Renal cortical epithelial cell (primary cell): ENCODE measurements at regions not wholly inside any gene's neighbourhood (a gene's known extent, or its start where the extent isn't known, plus 50 kb on each side); places are given as distances from the start of the nearest gene placed in this dataset.

ENCODE experiments used
- DNase-seq: peaks from one replicate; pipeline ENCODE4 v3.0.0-alpha.2; 2011; ENCODE audit warnings: low read depth

DNA sequence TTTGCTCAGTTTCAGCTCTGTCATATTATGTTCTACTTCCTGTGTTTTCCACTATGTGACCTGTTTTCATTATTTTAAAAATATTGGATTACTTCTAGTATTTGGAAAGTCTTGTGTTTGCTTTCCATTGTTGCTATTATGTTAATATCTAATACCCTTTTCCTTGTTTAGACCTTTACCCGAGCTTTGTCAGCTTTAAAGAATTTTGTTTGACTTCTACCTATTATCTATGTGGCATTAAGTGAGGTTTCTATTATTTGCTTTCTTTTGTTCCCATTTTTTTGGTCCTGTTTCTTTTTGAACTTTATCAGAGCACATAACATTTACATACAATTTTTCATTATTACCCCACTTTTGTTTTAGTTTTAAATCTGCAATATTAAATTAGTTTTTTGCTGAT lies 202.7 kb downstream of the MANEA start:
- DNase-seq = no peak

DNA sequence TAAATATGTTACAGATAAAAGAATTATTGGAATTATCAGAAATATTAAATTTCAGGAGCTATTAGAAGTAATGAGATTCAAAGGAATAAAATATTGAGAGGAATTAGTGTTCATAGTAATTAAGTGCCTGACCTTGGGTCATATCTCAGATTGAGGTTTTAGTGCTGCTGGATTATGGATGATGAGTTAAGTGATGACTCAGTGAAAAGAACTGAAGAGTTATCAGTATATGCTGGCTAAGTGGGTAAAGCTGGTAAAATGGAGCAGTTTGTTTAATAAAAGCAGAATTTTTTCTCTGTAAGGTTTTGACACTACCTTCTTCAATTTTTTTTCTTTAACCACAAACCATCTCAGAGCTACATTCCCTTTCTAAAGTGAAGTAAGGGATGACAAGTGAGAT lies 206.7 kb downstream of the MANEA start:
- DNase-seq = no peak

DNA sequence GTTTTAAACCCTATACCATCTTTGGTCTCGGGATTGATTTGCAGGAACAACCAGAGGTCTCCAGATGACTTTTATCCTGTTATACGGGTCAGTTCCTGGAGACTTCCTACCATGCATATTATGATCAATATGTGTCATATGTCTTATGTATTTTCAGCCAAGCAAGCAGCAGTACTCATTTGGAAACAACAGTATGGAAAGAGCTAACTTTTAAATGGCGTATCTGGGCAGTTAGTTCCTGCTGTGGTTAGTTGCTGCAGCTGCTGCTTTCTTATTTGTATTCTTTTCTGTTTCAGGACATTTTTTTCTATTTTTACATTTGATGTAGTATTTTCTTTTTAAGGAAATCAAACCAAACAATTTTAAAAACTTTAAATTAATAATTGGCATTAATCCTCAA lies 207.5 kb downstream of the MANEA start:
- no peak for DNase-seq

DNA sequence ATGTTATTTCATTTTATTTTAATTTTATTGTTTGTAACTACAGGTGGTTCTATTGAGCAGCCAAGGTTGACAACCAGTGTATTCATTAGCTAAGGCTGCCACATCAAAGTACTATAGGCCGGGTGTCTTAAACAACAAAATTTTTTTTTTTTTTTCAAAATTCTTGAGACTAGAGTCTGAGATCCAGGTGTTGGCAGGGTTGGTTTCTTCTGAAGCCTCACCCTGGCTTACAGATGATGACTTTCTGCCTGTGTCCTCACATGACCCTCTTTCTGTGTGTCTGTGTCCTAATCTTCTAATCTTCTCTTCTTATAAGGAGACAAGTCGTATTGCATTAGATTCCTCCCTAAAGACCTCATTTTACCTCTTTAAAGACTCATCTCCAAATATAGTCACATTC lies 208.4 kb downstream of the MANEA start:
- no peak for DNase-seq

DNA sequence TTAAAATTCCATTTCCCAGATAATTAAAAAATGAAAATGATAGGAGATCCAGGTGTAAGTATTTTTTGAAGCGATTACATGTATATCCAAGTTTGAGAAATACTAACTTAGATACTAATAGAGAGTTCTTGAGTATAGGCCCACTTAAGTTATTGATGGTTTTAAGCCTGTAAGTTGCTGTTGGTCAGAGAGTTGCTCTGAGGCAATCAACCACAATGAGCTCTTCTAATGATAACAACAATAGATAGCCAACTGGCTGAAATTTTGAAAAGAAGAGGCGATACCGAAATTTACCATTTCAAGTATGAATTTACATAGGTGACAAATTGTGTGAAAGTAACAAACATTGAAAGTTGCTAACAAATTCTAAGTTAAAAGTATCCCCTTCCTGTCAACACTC lies 209.5 kb downstream of the MANEA start:
- no peak for DNase-seq

DNA sequence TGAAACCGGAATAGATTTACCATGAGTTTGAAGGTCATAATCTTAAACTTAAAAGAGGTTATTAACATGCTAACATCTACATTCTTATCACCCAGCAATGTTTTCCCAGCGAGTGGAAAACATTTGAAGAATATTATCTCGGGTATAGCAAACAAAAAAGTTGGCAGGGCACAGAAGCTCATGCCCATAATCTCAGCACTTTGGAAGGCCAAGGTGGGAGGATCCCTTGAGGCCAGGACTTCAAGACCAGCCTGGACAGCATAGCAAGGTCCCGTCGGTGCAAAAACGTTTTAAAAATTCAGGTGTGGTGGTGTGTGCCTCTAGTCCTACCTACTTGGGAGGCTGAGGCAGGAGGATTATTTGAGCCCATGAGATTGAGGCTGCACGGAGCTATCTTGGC lies 213.5 kb downstream of the MANEA start:
- DNase-seq = no peak

DNA sequence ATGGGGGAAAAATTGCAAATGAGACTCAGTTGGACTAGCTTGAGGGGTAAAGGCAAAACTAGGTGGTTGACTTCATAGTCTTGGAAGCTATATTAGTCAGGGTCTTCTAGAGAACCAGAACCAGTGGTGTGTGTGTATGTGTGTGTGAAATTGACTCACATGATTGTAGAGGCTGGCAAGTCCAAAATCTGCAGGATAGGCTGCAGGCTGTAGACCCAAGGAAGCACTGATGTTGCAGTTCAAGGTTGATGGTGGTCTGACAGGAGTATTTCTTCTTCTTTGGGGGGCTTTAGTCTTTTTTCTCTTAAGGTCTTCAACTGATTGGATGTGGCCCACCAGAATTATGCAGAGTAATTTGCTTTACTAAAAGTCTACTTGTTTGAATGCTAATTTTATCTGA lies 217.4 kb downstream of the MANEA start:
- DNase-seq = no peak

DNA sequence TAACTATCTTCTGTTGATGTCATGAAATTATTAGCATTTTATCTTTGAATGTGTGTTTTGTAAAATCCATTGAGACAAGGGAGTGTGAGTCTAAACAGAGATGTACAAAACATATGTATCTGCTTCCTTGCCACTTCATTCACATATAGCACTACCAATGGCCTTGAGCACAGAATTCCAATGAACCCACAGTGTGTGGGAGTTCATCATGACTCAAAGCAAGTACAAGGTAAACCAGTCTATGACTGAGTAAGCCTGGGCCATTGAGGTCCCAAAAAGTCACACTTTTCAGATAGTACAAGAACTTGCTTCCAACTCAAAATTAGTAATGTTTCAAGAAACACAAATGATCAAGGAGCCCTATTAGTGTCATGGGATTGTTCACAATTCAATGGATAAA lies 218.6 kb downstream of the MANEA start:
- no peak for DNase-seq

DNA sequence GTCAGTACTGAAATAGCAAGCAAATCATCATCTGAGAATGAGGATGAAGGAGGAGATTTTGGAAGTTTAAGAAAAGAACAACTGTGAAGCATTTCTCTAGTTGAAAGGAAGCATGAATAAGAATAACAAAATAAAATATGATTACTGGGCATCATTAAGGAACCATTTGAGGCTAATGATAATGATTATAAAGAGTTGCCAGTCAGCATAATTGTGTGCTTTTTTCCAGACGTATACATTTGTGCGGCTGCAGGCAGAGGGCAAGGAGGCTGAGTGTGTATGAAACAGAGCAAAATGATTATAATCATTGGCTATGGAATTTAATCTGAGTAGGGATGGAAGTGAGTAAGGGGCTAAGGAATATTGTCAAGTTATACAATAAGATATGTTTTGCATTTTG lies 218.7 kb upstream of the FUT9 start:
- DNase-seq = no peak

DNA sequence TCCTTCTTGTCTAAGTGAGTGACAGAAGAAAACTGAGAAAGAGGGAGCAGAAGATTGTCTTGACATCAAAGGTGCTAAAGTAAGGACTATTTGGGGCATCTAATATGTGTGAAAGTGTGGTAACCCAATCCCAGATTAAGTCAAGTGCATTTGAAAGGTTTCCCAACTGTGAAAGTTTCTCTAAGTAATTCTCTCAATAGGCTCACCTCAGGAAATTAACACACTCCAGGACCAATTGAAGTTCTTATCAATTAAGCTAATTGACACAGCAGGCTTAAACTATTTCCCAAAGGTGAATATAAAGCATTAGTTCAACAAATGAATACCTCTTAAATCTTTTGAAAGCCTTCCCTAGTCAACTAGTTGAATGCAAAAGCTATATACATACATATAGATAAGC lies 212.8 kb upstream of the FUT9 start:
- no peak for DNase-seq

DNA sequence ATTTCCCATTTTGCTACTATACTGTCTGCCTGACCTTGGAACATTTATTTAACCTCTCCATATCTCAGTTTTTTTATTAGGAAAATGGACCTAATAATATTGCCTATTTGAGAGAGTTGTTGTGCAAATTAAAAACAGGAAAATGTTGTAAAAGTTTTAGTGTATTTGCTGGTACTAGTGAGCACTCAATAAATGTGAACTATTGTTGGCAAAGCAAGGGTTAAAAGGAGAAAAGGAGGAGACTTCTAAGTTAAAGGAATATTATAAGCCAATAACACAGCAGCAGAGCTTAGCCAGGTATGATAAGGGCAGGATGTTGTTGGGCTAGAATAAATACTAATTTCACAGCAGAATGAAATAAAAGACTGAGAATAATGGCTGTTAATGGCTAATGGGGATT lies 211.9 kb upstream of the FUT9 start:
- no peak for DNase-seq

DNA sequence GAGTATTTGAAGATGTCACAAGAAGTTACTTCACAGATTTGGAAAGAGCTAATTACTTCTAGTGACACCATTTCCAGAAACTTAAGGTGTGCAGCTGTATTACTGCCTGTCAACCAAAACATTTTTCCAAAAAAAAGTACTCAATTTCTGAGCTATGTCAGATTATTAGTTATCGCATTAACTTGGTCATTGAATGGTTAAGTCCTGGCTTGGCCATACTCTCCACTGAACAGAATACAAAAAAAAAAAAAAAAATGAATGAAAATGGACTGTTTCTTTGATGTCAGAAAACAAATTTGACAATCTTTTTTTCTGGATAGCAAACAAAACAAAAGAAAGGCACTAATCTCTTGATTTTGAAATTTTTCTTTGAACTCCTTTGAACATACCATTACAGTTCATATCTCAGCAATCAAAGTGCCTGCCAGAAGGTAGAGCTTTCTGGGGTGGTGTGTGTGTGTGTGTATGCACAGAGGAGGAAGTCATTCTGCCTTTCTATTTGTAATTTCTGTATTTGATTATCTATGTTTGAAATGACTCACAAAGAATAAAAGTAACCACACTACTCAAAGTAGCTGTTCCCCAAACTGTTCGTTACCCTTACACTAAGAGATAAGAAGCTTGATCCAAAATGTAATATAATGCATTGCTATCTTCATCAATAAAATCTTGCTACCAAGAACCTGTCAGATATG lies 210.8 kb upstream of the FUT9 start:
- no peak for DNase-seq

DNA sequence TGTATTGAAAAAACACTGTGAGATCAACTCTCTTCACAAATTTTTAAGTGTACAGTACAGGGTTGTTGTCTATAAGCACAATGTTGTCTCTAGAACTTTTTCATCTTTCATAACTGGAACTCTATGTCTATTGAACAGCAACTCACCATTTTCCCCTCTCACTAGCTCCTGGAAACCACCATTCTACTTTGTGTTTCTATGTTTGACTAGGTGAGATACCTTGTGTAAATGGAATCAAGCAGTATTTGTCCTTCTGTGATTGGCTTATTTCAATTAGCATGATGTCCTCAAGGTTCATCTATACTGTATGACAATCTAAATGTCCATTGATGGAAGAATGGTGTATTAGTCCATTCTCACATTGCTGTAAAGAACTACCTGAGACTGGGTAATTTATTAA lies 210.1 kb upstream of the FUT9 start:
- no peak for DNase-seq

DNA sequence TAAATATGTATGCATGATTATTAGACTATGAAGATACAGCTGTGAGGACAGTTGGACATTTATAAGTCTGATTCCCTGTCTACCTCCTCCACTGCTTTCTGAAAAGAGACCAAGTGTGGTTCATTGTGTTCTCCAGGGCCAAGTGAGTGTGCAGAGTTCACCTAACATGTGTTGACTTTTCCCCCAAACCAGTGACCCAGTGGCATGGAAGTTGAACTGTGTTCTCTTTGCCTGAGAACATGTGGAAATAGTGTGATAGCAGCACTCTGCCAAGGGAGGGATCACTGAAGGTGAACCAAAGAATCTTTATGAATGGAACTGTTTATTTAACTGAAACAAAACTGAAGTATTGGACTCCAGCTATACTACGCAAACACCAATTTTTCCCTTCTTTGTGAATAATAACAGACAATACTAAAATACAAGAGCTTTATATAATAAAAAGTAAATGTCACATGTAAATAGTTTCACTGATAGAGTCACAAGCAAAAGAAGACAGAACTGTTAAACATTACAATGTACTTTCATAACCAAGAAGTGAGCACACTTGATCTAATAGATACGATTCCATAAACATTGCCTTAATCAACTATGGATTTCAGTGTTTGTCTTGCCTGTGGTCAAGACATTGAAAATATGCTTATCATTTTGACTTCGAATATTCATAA lies 200.3 kb upstream of the FUT9 start:
- no peak for DNase-seq

DNA sequence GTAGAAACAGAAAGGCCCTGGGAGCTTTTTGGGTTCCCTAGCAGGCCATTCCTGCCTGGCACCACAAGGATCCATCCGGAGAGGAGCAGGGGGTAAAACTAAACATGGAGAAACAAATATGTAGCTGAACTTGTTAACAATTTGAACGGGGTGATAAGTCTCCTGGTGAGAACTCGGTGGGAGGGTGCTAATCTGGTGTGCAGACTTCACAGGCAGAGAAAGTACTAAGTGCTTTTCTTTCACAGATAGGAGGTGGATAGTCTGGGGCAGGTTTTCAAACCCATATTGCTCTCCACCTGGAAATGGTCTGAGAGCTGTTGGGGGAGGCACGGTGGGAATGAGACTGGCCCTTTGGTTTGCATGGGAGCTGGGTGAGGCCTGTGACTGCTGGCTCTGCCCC lies 196.3 kb upstream of the FUT9 start:
- DNase-seq = no peak

DNA sequence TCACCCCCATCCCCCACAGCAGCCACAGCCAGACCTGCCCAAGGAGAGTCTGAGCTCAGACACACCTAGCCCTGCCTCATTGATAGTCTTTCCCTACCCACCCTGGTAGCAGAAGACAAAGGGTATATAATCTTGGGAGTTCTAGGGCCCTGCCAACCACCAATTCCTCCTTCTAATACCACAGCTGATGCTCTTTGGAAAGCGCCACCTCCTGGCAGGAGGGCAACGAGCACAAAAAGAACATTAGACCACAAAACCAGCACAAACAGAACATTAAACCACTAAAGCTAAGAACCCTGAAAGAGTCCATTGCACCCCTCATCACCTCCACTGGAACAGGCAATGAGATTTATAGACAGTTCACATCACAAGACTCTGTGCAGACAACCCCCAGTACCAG lies 195.8 kb upstream of the FUT9 start:
- no peak for DNase-seq

DNA sequence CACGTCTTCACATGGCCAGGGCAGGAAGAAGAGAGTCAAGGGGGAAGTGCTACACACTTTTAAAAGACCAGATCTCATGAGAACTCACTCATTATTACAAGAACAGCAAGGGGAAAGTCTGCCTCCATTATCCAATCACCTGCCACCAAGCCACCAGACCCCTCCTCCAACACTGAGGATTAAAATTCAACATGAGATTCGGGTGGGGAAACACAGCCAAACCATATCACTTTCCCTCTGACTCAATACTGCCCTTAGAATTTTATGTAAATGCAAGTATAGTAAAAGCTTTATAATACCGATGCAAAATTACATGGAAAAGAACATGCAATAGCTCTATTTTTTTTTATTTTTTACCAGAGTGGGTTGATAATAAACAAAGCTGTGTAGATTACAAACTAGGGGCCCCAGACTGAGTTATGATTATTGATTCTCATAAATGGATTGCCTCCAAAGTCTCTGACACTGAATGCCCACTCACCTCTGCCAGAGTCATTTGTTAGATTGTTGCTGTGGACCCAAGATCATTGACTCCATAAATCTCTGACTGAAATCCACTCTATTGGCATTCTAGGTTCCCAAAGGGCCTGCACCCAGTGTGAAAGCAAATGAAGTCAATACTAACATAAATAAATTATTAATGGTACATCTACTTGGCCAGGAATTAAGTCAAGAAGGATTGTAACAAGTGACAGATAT lies 184.8 kb upstream of the FUT9 start:
- DNase-seq = no peak

DNA sequence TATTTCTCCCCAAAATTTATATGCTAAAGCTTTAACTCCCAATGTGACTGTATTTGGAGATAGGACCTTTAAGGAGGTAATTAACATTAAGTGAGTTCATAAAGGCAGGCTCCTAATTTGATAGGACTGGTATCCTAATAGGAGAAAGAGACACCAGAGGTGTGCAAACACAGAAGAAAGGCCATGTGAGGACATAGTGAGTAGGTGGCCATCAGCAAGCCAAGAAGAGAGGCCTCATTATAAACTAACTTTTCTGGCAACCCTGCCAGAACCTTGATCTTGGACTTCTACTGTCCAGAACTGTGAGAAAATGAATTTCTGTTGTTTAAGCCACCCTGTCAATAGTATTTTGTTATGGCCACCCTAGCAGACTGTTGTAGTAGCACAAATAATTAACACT lies 177.9 kb upstream of the FUT9 start:
- no peak for DNase-seq

DNA sequence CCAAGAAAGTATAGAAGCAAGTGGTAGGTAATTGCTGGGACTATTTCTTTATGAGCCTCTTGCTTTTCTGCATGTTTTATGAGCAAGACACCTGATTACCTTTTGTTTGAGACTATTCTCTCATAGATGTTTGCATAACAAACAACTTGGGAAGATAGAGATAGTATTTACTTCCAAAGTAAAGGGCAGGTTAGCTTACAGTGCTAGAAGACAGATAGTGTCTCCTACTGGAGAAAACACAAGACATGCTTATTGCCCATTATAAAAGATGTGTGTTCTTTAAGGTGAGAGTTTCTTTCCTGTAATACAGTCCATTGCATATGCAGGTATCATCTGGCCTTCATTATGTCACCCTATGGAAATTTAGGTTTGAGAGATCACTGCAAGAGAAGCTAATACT lies 174.2 kb upstream of the FUT9 start:
- DNase-seq = no peak

DNA sequence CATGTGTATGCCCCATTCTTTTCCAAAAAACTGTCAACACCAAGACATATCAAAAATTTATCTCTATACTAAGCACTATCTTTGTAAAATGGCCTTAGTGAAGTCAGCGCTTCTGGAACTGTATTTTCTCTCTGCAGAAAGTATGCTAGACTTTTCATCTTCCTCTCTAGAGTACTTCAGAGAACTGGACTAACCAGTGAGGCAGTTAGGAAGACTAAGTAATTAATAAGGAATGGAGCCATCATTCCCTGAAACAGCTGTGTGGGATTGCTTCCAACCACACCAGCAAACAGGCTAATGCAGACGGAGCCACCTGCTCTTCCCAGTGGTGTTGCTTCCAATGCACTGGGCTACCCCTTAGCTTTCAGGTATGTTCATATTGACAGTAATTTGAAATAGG lies 169.1 kb upstream of the FUT9 start:
- no peak for DNase-seq

DNA sequence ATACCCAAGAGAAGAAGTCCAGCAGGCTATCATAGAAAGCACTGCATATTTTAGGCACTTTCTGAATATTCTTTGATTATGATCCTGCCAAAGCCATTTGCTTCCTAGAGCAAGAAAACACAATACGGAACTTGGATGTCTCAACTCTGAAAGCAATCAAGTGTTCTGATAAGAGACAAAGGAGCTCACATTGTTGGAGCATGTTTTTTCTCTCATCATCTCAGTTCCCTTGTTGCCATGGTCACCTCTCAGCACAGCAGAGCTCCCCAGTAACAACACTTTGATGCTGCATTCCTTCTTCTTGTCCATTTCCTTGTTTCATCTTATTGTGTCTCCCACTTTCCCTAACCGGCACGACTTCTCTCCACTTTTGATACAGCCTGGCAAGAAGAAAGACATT lies 168.7 kb upstream of the FUT9 start:
- DNase-seq = no peak

DNA sequence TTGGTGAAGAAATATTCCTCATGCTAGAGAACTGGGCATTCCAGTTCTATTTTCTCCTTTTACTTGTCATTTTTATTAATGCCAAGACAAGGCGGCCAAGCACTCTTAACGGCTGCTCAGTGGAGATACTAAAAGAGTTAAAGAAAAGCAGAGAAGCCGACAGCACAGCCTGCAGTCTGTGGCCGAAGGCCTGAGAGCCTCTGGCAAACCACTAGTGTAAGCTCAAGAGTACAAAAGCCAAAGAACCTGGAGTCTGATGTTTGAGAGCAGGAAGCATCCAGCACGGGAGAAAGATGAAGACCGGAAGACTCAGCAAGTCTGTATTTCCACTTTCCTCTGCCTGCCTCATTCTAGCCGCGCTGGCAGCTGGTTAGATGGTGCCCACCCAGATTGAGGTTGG lies 167.1 kb upstream of the FUT9 start:
- DNase-seq = no peak

DNA sequence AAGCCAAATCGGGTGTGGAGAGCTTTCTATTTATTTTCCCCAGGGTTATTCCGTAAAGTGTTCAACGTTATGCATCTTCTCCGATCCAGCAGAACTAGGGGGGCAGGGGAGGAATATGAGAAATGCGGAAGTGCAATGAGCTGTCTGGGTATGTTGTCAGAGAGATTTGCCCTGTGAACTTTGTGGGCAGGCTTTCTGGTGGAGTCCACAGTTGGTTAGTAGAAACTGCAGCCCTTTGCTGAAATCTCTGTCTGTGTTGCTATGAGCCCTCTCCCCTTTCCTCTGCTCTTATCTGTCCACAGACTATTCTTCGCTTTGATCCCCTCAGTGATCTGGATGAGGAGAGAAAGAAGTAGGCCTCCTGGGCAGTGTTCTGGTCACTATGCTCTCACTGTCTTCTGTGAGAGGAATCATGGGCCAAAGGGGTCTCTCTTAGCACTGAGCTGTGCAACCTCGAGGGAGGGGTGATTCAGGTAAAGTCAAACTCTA lies 158.9 kb upstream of the FUT9 start:
- no peak for DNase-seq
